HG03064 (cell line): ENCODE measurements at regions not wholly inside any gene's neighbourhood (a gene's known extent, or its start where the extent isn't known, plus 50 kb on each side); places are given as distances from the start of the nearest gene placed in this dataset.

Experiments used
- ATAC-seq: cut with Tn5 transposase; IDR thresholded peaks from one replicate; pipeline ENCODE4 v1.9.1; 2021; ENCODE audit warnings: low read depth; ENCODE audit not compliant: unreplicated experiment

DNA sequence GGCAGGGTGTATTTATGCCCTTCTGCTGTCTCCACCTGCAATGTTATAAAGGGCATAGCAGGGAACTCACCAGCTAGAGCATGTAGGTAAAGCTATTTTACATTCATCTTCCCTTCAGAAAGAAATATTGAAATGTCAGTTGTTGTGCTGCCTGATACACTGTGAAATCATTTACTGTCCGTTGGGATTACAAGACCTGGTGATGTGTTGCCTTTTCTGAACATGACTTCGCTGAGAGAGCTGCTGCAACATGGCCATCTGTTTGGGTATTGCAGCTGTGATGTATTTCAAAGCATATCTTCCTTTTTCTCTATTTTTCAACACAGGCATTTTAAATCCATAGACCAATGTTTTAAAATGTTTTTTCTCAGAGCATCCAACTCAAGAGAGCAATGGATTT is 644.1 kb upstream of the GNPDA2 start:
- no peak for ATAC-seq

DNA sequence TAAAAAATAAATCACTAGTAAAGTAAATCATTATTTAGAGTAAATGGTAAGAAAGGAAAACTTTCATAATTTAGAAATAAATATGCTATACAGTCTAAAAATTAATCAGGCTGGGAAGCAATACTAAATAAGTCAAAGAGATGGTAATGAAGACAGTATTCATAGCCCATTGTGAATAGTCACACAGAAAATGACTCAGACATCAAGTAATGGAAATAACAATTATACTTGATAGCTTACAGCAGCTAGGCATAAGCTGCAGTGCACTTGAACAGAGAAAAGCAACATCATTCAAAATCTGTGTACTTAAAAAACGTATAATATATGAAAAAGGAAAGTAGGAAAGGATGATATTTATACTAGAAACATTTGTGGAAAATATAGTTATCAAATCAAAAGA is 642.5 kb upstream of the GNPDA2 start:
- ATAC-seq, result no peak

- ATAC-seq, result no peak
Measured at GRCh38 chr4:45363931-45364330, 637.6 kb upstream of the GNPDA2 start.

DNA sequence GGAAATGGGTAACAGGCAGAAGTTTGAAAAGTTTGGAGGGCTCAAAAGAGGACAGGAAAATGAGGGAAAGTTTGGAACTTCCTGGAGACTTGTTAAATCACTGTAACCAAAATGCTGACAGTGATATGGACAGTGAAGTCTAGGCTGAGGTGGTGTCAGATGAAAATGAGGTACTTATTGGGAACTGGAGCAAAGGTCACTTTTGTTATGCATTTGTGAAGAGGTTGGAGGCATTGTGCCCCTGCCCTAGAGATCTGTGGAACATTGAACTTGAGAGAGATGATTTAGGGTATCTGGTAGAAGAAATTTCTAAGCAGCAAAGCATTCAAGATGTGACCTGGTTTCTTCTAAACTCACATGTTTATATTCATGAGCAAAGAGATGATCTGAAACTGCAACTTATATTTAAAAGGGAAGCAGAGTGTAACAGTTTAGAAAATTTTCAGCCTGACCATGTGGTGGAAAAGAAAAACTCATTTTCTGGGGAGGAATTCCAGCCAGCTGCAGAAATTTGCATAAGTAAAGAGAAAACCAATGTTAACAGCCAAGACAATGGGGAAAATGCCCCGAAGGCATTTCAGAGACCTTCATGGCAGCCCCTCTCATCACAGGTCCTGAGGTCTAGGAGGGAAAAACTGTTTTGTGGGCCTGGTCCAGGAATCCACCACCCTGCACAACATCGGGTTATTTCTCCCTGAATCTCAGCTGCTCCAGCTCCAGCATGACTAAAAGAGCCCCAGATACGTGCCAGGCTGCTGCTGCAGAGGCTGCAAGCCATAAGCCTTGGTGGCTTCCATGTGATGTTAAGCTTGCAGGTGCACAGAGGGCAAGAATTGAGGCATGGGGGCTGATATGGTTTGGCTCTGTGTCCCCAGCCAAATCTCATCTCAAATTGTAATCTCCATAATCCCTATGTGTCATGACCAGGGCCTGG is 632.5 kb upstream of the GNPDA2 start:
- no peak for ATAC-seq

DNA sequence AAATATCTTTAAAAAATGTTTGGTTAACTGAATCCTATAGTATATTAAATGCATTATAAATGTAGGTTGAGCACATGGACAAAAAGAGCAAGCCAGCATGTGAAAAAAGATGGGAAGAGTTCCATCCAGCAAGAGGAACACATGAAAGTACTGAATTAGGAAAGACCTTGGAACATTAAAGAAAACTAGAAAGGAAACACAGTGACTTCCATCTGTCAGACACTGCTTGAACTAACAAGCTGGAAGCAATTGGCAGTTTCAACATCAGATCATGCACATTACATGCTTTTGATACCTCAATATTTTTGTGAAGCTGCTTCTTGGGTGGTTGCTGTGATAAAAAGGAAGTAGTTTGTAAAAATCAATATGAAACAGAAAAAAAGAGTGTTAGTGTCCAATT is 626.8 kb upstream of the GNPDA2 start:
- no peak for ATAC-seq

GRCh38 chr4:45350438-45350837 is 624.1 kb upstream of the GNPDA2 start:
- ATAC-seq, result peak; percentile 85

- ATAC-seq, result peak; percentile 15
Measured at GRCh38 chr4:45349859-45350258, 623.5 kb upstream of the GNPDA2 start.

DNA sequence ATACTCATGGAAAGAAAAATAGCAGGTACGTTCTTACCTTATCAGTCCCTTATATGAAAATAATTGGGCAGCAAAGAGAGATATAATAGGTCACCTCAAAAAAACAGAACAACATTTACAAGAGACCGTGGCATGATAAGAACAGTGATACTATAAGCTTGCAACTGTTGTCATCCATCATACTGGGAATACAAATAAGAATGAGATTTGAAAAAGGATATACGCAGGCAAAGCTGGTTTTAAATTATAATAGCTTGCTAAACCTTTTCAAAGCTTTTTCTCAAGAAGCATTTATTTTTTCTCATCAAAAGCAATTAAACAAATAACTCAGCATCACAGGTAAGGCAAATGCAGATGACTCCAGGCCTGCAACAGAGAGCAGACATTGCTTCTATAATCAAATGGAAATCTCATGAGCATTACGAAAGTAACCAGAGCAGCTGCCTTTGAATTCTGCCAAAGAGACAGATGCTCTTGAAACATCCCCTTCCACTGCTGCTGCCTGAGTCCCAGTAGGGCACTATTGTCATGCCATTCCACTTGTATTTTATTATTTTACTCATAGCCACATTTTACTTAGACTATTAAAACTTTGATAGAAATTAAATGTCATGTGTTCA is 620.6 kb upstream of the GNPDA2 start:
- no peak for ATAC-seq

GRCh38 chr4:45345558-45345957 is 619.2 kb upstream of the GNPDA2 start:
- ATAC-seq, result no peak

DNA sequence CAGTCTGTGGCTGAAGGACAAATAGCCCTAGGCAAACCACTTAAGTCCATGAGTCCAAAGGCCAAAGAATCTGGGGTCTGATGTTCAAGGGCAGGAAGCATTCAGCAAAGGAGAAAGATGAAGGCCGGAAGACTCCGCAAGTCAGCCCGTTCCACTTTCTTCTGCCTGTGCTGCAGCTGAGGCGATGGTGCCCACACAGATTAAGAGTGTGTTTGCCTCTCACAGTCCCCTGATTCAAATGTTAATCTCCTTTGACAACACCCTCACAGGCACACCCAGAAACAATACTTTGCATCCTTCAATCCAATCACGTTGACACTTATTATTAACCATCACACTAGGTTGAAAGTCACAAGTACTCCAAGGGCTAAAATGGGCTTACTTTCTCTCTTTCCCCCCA is 605.4 kb upstream of the GNPDA2 start:
- no peak for ATAC-seq

DNA sequence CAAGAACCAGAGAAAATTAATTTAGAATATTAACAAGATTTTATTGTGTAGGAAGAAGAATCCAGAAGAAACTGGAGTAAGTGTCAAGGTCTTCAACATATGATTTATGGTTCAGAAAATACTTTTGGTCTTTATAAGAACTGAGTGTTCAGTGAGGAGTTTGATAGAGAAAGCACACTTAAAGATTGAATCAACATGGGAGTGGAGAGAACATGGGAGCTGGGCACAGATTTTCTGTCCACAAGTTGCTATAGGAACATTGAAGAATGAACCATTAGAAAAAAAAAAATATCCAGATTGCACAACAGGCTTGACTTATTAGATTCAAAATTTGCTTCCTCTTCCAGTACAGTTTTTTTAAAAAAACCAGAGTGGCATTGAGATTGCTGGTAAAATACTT is 601.2 kb upstream of the GNPDA2 start:
- no peak for ATAC-seq

- no peak for ATAC-seq
Measured at GRCh38 chr4:45324455-45325417, 598.4 kb upstream of the GNPDA2 start.

DNA sequence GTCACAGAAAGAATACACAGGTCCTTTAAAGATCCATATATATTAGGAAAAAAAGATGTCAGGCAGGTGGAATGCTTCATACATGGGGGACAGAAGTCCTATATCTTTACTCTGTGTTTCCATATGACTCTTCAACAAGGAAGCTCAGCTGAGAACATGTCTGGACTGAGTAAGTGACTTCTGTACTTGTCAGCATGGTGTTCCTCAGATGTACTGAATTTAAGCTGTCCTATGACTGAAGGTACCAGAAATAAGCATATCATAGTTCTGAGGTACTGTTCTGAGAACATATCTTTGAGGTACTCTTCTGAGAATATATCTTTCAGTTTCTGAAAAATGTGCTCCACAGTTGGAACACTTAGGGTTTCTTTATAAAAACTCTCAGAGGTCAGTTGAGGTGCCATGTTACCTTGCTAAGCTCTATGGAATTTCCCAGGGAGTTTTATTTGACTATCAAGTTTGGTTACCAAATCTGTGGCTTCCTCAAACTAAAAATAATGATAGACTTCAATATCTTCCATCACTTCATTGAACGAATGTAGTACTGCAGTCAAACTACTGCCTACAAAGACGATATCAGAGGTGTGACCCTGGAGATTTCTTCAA is 597.2 kb upstream of the GNPDA2 start:
- no peak for ATAC-seq

DNA sequence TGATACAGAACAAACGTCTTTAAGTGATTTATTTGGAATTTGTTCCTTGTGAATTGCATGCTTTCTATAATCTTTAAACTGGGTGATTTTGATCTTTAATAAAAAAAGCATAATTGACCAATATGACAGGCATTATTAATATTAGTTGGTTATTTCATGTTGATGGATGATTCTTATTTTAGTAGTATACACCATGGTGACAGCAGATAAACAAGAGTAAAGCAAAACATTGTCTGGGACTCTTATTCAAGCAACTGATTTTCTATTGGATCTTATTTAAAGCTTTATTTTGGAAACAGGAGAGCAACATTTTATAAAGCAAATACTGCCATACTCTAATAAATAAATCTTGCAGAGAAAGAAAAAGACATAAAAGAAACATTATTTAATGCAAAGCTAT is 591.4 kb upstream of the GNPDA2 start:
- no peak for ATAC-seq

DNA sequence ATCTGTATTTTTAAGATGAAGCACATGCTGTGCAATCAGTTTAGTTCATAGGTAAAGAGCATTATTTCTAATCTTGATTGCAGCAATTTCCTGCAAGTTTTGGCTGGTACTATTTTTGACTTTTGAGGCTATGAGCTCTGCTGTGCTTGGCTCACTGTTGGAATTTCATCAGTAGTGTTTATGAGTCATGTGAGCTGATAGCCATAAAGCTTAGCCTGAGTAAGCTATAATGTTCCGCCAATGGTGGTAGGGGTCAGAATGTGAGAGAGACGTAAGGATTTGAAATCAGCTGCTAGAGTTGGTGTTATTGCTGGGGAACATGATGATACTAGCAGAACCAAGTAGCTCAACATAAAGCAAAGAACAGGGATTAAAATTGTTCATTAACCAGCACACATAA is 590.9 kb upstream of the GNPDA2 start:
- no peak for ATAC-seq

- no peak for ATAC-seq
Measured at GRCh38 chr4:45316257-45316656, 589.9 kb upstream of the GNPDA2 start.

DNA sequence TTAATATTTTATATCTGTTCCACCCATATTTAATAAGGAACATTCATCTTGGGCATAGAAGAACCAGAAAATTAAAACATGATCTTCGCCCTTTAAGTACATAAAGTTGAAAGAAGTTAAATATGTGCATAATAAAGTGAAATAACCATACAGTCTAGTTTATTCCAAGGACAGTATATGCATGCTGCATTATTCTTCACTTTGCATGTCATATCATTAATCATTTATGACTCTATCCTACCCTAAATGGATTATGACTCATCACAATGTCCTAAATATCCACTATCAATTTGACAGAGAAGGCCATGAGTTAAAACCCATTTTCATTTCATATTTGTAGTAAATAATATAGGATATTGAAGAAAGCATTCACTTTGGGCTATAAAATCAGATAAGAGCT is 576.5 kb upstream of the GNPDA2 start:
- ATAC-seq, result no peak

DNA sequence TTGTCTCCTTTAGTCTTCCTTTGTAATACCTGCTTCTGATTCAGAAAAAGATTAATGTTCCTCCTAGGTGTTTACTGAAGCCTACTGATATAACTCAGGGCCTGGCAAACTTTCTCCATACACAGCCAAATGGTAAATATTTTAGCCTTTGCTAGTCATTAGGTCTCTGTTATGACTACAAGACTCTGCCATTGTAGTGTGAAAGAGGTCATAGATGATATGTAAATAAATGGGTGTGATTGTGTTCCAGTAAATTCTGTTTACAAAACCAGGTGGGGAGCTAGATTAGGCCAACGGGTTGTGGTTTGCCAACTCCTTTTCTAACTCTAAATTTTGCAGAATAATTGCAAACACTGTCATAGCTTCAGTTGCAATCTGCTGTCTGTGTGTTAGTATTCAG is 568.1 kb upstream of the GNPDA2 start:
- no peak for ATAC-seq

DNA sequence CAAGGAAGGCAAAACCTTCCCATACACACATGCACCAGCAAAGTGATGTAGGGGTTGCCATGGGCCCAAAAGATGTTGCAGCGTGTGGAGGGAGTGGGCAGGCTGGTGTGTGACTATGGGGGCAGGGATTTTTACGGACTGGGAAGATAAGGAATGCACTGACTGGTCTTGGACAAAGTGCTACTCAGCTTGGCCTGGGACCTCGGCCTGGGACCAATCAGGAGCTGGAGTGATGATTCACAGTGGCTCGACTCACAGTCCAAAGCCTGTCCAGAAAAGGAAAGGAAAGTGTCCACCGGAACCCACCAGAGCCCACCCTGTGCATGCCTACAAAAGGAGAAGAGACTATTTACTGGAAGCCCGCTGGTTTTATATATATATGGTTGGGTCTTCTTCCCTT is 567.0 kb upstream of the GNPDA2 start:
- no peak for ATAC-seq

- ATAC-seq, result no peak
Measured at GRCh38 chr4:45292844-45293243, 566.5 kb upstream of the GNPDA2 start.
